Omental fat pad (tissue), 3 donors: ENCODE measurements at regions not wholly inside any gene's neighbourhood (a gene's known extent, or its start where the extent isn't known, plus 50 kb on each side); places are given as distances from the start of the nearest gene placed in this dataset.

Source experiments
- ATAC-seq: fragments of 150-250 bp; one replicate; pipeline ENCODE4 v1.9.1; 2016; ENCODE audit warnings: mild to moderate bottlenecking, moderate library complexity; ENCODE audit not compliant: low FRiP score
- DNase-seq: peaks from one replicate; pipeline ENCODE4 v3.0.0-alpha.2; 2019; ENCODE audit warnings: low spot score
- CTCF ChIP-seq, 3 donors: fragments of 450-650 bp; IDR thresholded peaks; one replicate each; pipeline ENCODE4 v1.5.1; 2016 to 2017; ENCODE audit warnings: antibody characterized with exemption in 3 of 3, mild to moderate bottlenecking in 3 of 3, moderate library complexity in 2 of 3

- no peak for TF ChIP-seq CTCF (IDR thresholded peaks at IDR 0.05)
- no peak for DNase-seq
- no peak for ATAC-seq
Observed at GRCh38 chr10:111522141-111522540, 445.3 kb downstream of the ADRA2A start.

- ATAC-seq (no peak), DNase-seq (no peak)
- TF ChIP-seq CTCF (IDR thresholded peaks at IDR 0.05): no peak
Observed at GRCh38 chr10:111522551-111522950, 445.7 kb downstream of the ADRA2A start.

GRCh38 chr10:111523016-111523415 is 446.2 kb downstream of the ADRA2A start:
- no peak for DNase-seq
- TF ChIP-seq CTCF (IDR thresholded peaks at IDR 0.05): no peak
- ATAC-seq: no peak

GRCh38 chr10:111524134-111524533 is 447.3 kb downstream of the ADRA2A start:
- ATAC-seq: no peak
- TF ChIP-seq CTCF (IDR thresholded peaks at IDR 0.05): no peak

GRCh38 chr10:111525696-111526095 is 448.9 kb downstream of the ADRA2A start:
- ATAC-seq: no peak
- no peak for DNase-seq
- no peak for TF ChIP-seq CTCF (IDR thresholded peaks at IDR 0.05)

More at GRCh38 chr10:111524134-111524533, 447.3 kb downstream of the ADRA2A start:
- no peak for DNase-seq

- DNase-seq (no peak), ATAC-seq (no peak)
- no peak for TF ChIP-seq CTCF (IDR thresholded peaks at IDR 0.05)
Observed at GRCh38 chr10:111531690-111532089, 454.9 kb downstream of the ADRA2A start.

- no peak for ATAC-seq
- no peak for TF ChIP-seq CTCF (IDR thresholded peaks at IDR 0.05)
- no peak for DNase-seq
Observed at GRCh38 chr10:111532139-111532538, 455.3 kb downstream of the ADRA2A start.
